AG04449 (cell line): ENCODE measurements at regions not wholly inside any gene's neighbourhood (a gene's known extent, or its start where the extent isn't known, plus 50 kb on each side); places are given as distances from the start of the nearest gene placed in this dataset.

Experiments
- CTCF ChIA-PET: fragments of 350-600 bp; formaldehyde crosslinking; extraction: SDS; loops from one replicate; lab custom pipeline; 2021; ENCODE audit warnings: antibody characterized with exemption; lab: Yijun Ruan, JAX
- POLR2A ChIA-PET: fragments of 400-600, 350-600 bp; formaldehyde crosslinking; extraction: SDS; loops from one replicate; lab custom pipeline; 2020; ENCODE audit warnings: antibody characterized with exemption, inconsistent platforms; lab: Yijun Ruan, JAX
- DNase-seq: peaks from one replicate; pipeline ENCODE4 v3.0.0-alpha.2; 2010; ENCODE audit warnings: low read depth, low spot score
- H3K4me3 ChIP-seq: 2 replicates; pipeline ENCODE4 v1.5.1; 2011; ENCODE audit warnings: low read depth, mild to moderate bottlenecking, control low read depth, low read length
- TF ChIP-seq, protein P1 (sequence below): IDR thresholded peaks from one replicate; pipeline ENCODE4 v1.5.1; 2011; ENCODE audit warnings: mild to moderate bottlenecking, moderate library complexity, low read length, control low read depth, inconsistent platforms; ENCODE audit not compliant: insufficient read depth; ENCODE audit errors: missing control alignments

DNA sequence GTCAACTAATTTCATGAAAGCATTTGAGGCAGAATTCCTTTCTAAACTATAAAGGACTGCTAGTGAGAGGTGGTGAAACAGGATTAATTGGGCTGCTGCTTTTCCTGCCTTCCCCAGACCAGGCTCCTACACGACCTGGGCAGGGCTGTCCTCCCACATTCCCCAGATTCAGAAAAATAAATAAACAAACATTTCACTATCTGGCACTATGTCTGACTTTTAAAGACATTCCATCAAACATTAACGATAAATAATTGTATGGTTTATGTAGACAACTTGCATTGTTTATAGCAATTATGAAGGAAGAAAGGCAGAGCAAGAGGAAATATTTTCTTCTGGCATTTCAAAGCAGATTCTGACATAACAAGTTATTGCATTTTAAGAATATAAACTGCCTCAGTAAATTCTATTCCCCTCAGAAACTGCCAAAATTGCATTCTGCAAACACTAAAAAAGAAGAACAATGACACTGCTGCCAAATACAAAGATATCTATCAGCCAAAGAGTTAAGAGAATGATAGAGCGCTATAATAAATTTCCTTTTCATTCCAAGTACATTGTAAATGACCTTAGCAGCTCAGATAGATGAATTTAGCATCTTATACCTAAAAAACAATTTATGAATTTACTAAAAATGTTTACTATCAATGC, 214.7 kb upstream of the INTU start:
- CTCF ChIA-PET = no interaction called here
- TF ChIP-seq, protein P1, sequence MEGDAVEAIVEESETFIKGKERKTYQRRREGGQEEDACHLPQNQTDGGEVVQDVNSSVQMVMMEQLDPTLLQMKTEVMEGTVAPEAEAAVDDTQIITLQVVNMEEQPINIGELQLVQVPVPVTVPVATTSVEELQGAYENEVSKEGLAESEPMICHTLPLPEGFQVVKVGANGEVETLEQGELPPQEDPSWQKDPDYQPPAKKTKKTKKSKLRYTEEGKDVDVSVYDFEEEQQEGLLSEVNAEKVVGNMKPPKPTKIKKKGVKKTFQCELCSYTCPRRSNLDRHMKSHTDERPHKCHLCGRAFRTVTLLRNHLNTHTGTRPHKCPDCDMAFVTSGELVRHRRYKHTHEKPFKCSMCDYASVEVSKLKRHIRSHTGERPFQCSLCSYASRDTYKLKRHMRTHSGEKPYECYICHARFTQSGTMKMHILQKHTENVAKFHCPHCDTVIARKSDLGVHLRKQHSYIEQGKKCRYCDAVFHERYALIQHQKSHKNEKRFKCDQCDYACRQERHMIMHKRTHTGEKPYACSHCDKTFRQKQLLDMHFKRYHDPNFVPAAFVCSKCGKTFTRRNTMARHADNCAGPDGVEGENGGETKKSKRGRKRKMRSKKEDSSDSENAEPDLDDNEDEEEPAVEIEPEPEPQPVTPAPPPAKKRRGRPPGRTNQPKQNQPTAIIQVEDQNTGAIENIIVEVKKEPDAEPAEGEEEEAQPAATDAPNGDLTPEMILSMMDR = no peak
- no peak for DNase-seq
- POLR2A ChIA-PET = no interaction called here
- no peak overlapping the region for H3K4me3 ChIP-seq

GRCh38 chr4:127419431-127419830, 213.3 kb upstream of the INTU start:
- DNase-seq = no peak
- H3K4me3 ChIP-seq = no peak overlapping the region
- POLR2A ChIA-PET = no interaction called here
- CTCF ChIA-PET = no interaction called here
- TF ChIP-seq, protein P1 = no peak

DNA sequence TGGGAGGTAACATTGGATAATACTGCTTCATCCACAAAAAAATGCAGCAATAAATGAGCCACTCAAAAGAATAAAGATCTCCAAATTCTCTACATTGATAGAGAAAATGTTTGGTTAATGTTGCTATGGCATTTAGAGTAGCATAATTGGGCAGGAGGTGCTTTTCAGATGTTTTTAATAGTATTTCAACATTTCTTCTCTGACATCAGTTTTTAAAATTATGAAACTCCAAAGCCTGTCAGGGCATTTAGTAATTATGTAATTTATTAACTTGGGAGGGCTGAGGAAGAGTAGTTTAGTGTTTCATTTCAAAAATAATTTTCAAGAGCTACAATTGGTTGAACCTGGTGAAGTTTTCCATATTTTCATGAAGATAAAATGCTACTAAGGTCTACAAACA, 211.3 kb upstream of the INTU start:
- TF ChIP-seq, protein P1 = no peak
- CTCF ChIA-PET = no interaction called here

GRCh38 chr4:127425202-127425845, 207.4 kb upstream of the INTU start:
- H3K4me3 ChIP-seq = no peak overlapping the region
- TF ChIP-seq, protein P1 = no peak
- no peak for DNase-seq
- ChIA-PET POLR2A (no interaction called here), CTCF (no interaction called here)

More for the DNA sequence above, 211.3 kb upstream of the INTU start:
- H3K4me3 ChIP-seq = no peak overlapping the region
- DNase-seq = no peak
- POLR2A ChIA-PET = no interaction called here

GRCh38 chr4:127425851-127426250, 206.9 kb upstream of the INTU start:
- no peak overlapping the region for H3K4me3 ChIP-seq
- ChIA-PET CTCF (no interaction called here), POLR2A (no interaction called here)
- no peak for DNase-seq
- TF ChIP-seq, protein P1 = no peak

- CTCF ChIA-PET = no interaction called here
- DNase-seq = no peak
Observed at GRCh38 chr4:127441571-127441970, 191.2 kb upstream of the INTU start.

More at GRCh38 chr4:127441571-127441970, 191.2 kb upstream of the INTU start:
- POLR2A ChIA-PET = no interaction called here
- no peak overlapping the region for H3K4me3 ChIP-seq
- TF ChIP-seq, protein P1 = no peak
